ENCODE measurements at regions not wholly inside any gene's neighbourhood (a gene's known extent, or its start where the extent isn't known, plus 50 kb on each side); places are given as distances from the start of the nearest gene placed in this dataset.

GRCh38 chr1:213429642-213430041 is 378.6 kb downstream of the RPS6KC1 start:
- TF ChIP-seq EZH2 (optimal IDR thresholded peaks at IDR 0.05; ENCODE audit: low read depth, low read length) (no peak), CTCF (IDR thresholded peaks at IDR 0.05; ENCODE audit: low read length) (no peak)

Measured in MM.1S (cell line).